ENCODE measurements at regions not wholly inside any gene's neighbourhood (a gene's known extent, or its start where the extent isn't known, plus 50 kb on each side); places are given as distances from the start of the nearest gene placed in this dataset.
"Not testable (repeated sequence)": the region's sequence is repeated elsewhere in the genome, so short reads cannot be mapped to it uniquely, and the experiment has no call there.

GRCh38 chr22:25487508-25487907 lies 77.0 kb upstream of the GRK3 start:
- no peak for DNase-seq (ENCODE audit: low spot score)

DNA sequence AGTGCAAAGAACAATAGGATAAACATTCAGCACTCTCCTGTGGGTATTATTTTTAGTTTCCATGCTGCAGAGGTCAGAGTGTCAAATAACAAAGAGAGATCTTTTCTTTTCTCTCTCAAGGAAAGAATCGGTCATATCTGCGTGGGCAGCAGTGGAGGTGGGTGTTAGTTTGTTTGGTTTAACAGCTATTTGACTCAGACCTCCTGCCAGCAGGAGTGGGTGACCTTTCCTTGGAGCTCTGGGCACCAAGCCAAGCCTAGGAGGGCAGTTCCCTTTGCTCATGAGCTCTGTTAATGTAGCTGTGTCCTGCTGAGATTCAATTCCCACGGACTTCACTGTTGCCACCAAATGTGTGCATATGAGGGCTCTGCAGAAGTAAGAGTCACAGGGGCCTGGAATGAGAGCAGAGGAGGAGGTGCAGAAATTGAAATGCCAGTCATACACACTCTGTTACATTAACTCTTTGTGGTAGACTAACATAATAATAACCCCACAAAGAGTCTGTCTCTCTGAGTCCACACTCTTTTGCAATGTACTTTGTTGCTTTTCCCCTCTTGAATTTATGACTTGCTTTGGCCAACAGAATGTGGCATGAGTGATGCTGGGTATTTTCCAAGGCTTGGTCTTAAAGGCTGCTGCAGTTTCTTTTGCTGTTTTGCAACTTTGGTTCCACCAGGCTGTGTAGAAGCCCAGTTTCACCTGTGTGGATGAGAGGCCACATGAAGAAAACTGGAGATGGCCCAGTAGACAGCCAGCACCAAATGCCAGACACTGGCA lies 76.0 kb upstream of the GRK3 start:
- peak; percentile 61 for DNase-seq (ENCODE audit: low spot score)

GRCh38 chr22:25489947-25490346 lies 74.5 kb upstream of the GRK3 start:
- no peak for DNase-seq (ENCODE audit: low spot score)

DNA sequence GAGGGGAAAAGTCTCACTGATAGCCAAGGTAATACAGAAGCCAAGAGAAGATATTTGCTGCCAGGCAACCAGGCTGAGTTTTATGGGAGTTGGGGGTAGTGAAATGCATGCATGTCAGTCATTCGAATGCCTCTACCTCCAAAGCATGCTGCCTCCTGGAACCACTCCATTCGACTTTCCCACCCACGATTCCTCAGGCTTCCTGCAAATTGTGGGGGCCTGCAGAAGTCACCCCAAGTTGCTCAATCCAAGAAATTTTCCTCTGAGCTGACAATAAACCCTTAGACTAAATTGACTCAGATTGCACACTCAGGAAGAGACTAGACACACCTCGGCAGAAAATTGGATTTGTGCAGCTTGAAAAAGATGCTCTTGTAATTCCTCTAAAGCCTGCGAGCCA lies 73.6 kb upstream of the GRK3 start:
- DNase-seq (ENCODE audit: low spot score): no peak

GRCh38 chr22:25492162-25492561 lies 72.3 kb upstream of the GRK3 start:
- DNase-seq (ENCODE audit: low spot score): no peak

DNA sequence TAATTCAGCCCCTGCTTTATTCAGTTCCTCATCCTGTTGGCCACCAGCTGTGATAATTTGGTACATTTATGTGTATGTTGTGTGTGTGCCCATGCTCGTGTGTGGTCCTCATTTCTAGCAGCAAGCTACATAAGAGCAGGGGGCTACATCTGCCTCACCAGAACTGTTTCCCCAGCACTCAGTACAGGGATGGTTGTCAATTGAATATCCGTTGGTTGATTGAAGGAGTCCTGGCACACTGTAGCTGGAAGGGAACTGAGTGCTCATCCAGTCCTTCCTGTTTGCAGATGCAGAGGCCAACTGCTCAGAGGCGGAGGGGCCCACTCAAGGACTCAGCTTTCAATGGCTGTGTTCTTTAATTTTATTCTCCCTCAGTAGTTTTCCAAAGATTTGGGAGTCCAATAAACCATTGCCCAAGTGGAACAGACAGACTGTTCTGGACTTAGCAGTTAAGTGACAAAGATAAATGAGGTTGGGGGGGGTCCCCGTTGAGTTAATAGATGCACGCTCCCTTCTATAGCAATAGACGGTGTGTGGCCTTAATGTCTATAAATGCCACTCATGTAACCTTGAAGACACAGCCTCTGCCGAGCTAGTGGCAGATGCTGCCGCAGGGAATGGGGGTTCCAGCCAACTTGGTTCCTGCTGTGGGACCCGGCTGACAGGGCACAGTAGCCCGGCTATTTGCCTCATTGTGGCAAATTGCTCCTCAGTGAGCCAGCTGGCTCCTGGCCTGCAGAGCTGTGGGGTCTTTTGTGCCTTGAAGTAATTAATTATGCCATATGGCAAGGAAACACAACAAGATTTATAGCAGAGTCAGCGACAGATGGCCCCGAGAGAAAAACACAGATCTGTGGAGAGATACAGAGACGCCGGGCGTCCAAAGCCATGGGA lies 71.4 kb upstream of the GRK3 start:
- DNase-seq (ENCODE audit: low spot score): no peak

DNA sequence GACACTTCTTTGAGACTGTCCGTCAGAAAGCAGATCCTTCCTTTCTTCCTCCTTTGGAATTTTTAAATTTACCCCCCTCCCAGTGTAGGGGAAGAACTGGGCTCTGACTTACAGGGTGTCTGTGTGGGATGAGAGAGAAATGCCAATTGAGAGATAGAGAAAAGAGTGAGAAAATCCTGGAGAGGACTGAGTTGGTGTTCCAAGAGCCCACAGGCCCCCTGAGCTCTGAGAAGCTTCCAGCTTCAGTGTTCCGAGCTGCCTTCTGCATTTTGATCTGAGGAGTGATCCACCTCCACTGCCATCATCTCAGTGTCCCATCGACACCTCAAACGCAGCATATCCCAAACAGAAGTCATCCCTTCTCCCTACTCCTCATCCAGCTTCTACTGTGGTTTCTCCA lies 70.7 kb upstream of the GRK3 start:
- no peak for DNase-seq (ENCODE audit: low spot score)

- no peak for DNase-seq (ENCODE audit: low spot score)
These were observed 69.7 kb upstream of the GRK3 start for GRCh38 chr22:25494774-25495173.

- DNase-seq (ENCODE audit: low spot score): no peak
These were observed 69.2 kb upstream of the GRK3 start for GRCh38 chr22:25495285-25495684.

DNA sequence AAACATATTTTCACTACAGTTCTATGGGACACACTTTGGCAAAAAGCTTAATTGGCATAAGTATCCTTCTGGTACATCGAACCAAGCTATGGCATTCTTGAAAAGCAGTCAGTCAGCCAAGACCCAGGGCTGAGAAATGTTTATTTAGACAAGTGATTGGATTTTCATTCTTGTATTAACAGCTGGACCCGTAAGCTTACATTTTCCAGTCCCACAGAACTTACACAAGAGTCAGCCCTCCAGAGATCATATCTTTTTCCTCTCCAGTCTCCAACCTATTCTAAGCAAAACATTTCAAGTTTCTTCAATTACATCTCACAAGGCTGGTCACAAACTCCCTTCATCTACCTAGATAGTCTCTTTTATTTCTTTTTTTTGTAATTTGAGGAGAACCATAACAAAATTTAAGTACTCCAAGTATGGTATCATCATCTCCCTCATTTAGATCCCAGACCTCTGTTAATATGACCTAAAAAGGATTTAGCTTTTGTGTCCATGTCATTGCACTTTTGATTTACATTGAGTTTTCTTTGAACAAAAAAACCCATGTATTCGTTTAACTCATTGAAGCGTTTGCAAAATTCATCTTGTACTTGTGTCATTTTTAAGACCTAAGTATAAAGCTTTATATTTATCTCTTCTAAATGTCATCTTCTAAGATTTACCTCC lies 67.9 kb upstream of the GRK3 start:
- no peak for DNase-seq (ENCODE audit: low spot score)

GRCh38 chr22:25497181-25497641 lies 67.3 kb upstream of the GRK3 start:
- DNase-seq (ENCODE audit: low spot score): no peak

DNA sequence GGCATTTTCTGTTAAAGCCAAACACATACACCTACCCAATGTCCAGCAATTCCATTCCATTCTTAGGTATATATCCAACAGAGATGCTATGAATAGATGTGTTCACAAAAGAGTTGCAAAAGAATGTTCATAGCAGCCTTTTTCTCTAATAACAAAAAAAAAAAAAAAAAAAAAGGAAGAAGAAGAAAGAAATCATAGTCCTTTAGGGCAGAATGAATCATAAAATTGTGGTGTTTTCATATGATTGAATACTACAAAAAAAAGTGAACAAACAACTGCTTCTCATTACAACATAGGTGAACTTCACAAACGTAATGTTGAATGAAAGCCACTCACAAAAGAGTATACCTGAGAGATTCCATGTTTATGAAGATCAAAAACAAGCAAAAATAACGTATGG lies 66.8 kb upstream of the GRK3 start:
- no peak for DNase-seq (ENCODE audit: low spot score)

GRCh38 chr22:25500671-25501070 lies 63.8 kb upstream of the GRK3 start:
- not testable (repeated sequence) for DNase-seq (ENCODE audit: low spot score)

- DNase-seq (ENCODE audit: low spot score): not testable (repeated sequence)
These were observed 60.5 kb upstream of the GRK3 start for GRCh38 chr22:25504017-25504416.

DNA sequence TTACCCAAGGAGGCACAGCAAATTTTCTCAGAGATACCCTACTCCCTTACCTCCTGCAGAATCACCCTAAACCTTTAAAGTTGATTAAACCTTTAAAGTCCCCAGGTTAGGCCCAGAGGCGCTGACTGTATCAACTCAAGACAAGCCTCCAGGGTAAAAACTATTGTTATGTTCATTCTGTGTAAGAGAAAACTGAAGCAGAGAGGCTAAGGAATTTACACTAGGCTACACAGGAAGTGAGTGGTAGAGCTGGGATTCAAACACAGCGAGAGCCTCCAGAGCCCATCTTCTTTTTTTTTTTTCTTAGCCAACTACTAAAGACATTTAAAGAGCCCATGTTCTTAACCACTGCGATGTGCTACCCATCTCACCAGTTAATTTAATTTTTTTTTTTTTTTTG lies 56.3 kb upstream of the GRK3 start:
- DNase-seq (ENCODE audit: low spot score): no peak

DNA sequence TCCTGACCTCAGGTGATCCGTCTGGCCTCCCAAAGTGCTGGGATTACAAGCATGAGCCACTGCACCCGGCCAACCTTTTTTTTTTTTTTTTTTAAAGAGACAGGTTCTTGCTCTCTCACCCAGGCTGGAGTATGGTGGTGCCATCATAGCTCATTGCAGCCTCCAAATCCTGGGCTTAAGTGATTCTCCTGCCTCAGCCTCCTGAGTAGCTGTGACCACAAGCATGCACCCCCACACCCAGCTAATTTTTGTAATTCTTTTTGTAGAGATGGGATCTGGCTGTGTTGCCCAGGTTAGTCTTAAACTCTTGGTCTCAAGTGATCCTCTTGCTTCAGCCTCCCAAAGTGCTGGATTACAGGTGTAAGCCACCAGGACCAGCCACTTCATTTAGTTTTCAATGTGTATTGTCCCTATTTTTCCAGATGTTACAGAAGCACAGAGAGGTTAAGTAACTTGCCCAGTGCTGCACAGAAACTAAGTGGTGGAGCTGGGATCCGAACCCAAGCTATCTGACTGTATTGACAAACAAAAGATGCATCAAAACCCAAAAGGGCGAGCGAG lies 55.6 kb upstream of the GRK3 start:
- DNase-seq (ENCODE audit: low spot score): no peak

- no peak for DNase-seq (ENCODE audit: low spot score)
These were observed 55.1 kb upstream of the GRK3 start for GRCh38 chr22:25509374-25509791.

GRCh38 chr22:25510876-25511275 lies 53.6 kb upstream of the GRK3 start:
- no peak for DNase-seq (ENCODE audit: low spot score)

- no peak for DNase-seq (ENCODE audit: low spot score)
These were observed 52.8 kb upstream of the GRK3 start for GRCh38 chr22:25511725-25512124.

DNA sequence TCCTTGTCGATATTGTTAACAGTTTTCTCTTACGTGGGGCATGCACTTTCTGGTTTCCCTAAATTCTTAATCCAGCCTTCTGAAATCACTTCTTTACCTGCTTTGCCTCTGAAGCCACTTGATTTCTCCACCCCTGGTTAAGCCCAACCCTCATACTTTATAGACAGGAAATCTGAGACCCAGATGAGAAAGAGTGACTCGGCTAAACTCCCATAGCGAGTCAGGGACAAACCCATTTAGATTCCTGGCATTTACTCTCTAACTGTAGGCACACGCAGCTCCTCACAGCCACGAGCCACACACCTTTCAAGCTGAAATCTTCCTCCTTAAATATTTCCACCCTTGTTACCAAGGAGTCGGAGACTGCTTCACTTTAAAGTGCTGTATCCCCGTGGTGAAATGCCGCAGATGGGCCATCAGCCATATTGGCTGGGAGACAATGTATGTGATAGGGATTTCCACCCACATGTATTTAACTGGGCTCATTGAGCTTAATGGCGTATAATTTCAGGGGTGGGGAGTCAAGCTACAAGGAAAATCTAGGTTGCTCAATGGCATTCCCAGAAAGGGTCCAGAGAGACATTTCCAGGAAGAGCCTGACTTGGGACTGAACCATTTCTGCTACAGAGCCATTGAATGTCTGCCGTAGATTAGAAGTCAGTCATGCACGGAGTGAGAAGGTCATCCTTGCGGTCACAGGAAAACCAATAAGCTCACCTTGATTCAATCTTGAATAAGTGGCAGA lies 49.9 kb upstream of the GRK3 start:
- peak; percentile 29 for DNase-seq (ENCODE audit: low spot score)
